22Rv1 (cell line): ENCODE measurements at regions not wholly inside any gene's neighbourhood (a gene's known extent, or its start where the extent isn't known, plus 50 kb on each side); places are given as distances from the start of the nearest gene placed in this dataset.

Experiments used
- H3K27ac ChIP-seq: fragments of 450-650 bp; 2 replicates; pipeline ENCODE4 v1.5.1; 2017
- CTCF ChIP-seq: fragments of 450-650 bp; IDR thresholded peaks from 2 replicates; pipeline ENCODE4 v1.5.1; 2017; ENCODE audit warnings: mild to moderate bottlenecking
- ZFX ChIP-seq: fragments of 450-650 bp; IDR thresholded peaks from 2 replicates; pipeline ENCODE4 v1.6.1; 2017; ENCODE audit warnings: antibody characterized with exemption, borderline replicate concordance

- no peak overlapping the region for H3K27ac ChIP-seq
- TF ChIP-seq CTCF (no peak), ZFX (no peak)
Measured at GRCh38 chr6:170174771-170175643, 115.9 kb downstream of the DLL1 start.

GRCh38 chr6:170174124-170174770, 116.6 kb downstream of the DLL1 start:
- TF ChIP-seq CTCF (no peak), ZFX (no peak)
- no peak overlapping the region for H3K27ac ChIP-seq

DNA sequence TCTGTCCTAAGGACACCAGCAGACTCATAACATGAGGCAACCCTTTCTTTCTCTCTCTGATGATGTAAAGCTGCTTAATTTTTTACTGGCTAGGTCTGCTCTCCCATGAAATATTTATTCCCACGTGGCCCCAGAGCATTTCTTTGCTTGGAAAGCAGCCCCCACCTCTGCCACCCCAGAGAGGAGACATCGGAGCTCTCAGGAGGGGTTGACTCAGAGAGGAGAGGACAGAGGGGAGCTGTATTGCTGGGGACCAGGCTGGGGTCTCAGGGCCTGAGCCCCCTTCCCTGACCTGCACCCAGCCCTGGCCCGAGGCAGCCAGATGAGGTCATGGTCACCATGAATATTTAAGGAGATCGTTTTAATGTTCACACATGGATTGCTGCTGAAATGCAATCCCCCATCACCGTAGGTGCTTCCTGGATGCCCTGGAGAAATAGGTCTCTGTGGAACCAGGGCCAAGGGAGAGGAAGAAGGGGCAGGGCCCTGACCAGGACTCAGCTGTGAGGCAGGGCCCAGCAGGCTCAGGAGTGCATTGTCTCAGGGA, 117.5 kb downstream of the DLL1 start:
- no peak overlapping the region for H3K27ac ChIP-seq
- no peak for TF ChIP-seq CTCF
- no peak for TF ChIP-seq ZFX

GRCh38 chr6:170172825-170173256, 118.0 kb downstream of the DLL1 start:
- H3K27ac ChIP-seq = no peak overlapping the region
- TF ChIP-seq CTCF = no peak

DNA sequence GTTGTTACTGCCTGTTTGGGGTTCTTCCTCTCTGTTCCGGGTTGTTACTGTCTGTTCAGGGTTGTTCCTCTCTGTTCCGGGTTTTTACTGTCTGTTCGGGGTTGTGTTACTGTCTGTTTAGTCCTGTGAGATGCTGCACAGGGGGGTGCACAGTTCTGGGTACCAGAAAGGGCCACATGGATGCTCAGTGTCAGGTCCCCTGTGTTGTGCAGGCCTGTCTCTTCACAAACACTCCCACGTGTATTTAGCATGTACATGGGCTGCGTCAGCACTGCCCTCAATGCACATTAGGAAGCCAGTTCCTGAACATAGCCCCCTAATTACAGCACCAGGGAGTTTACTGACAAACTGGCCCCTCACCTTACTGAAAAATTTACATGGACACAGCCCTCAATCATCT, 118.5 kb downstream of the DLL1 start:
- TF ChIP-seq CTCF (no peak), ZFX (no peak)
- no peak overlapping the region for H3K27ac ChIP-seq

DNA sequence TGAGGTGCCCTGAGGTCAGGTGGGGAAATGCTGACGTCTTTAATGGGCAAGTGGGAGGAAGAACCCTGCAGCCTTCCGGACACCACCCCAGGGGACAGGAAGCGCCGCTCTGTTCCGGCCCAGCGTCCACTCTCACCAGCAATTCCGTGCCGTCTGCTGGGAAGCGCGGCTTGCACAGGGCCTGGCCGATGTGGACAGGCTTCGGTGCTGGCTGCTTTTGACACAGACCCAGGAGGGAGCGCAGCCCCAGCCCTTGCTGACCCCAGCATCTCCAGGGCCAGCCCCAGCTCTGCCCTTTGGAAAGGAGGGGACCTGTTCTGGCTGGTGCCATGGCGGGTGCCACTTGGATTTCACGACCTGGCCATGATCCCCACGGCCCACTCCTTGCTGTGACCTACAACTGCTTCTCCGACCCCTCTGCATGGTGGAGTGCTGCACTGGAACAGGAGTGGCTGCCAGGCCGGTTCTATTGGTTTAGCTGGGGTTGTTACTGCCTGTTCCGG, 123.2 kb downstream of the DLL1 start:
- no peak for TF ChIP-seq CTCF
- H3K27ac ChIP-seq = no peak overlapping the region
